Activated T-cell treated with anti-CD3 and anti-CD28 coated beads, Interleukin-2, amount 50 U/mL, for 24 hours (primary cell): ENCODE measurements at regions not wholly inside any gene's neighbourhood (a gene's known extent, or its start where the extent isn't known, plus 50 kb on each side); places are given as distances from the start of the nearest gene placed in this dataset.
A peak's percentile ranks its signal among the peaks of the same experiment; 100 is the strongest.

Experiments
- DNase-seq: peaks from one replicate; pipeline ENCODE4 v3.0.0-alpha.2; 2020
- H3K27ac Mint-ChIP-seq: 2 replicates; pipeline ENCODE4 v1.8.0; 2020; ENCODE audit warnings: mild to moderate bottlenecking, mixed read lengths
- H3K27me3 Mint-ChIP-seq: 2 replicates; pipeline ENCODE4 v1.8.0; 2020; ENCODE audit warnings: mixed read lengths
- H3K36me3 Mint-ChIP-seq: 2 replicates; pipeline ENCODE4 v1.8.0; 2020; ENCODE audit warnings: low read depth, mixed read lengths
- H3K4me1 Mint-ChIP-seq: 2 replicates; pipeline ENCODE4 v1.8.0; 2020; ENCODE audit warnings: low read depth, mixed read lengths
- H3K4me3 Mint-ChIP-seq: 2 replicates; pipeline ENCODE4 v1.8.0; 2020; ENCODE audit warnings: mild to moderate bottlenecking, moderate library complexity, mixed read lengths
- H3K9me3 Mint-ChIP-seq: 2 replicates; pipeline ENCODE4 v1.8.0; 2020; ENCODE audit warnings: mixed read lengths

DNA sequence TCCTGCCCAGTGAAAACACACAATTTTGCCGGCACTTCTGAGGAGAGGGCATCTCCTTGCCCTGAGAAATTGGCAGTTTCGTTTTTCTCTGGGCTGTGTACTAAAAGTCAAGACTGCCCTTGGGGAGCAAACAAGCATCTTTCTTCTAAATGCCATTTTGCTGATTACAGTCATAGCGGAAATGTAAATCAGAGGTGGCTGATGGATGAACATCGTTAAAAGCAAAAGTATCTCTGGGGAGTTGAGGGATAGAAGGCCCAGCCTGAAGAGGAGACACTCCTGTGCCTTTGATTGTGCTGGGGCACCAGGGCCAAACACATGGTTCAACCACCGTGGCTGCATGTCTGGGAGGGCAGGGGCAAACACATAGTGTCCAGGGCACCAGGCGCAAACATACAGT, 49.8 kb downstream of the ABCC12 start:
- H3K27ac Mint-ChIP-seq, result no peak overlapping the region
- H3K4me3 Mint-ChIP-seq, result no peak overlapping the region
- H3K36me3 Mint-ChIP-seq, result no peaks in the 10 kb centered on the region
- H3K27me3 Mint-ChIP-seq, result peaks cover 37% of the 10 kb centered on the region
- DNase-seq, result no peak
- H3K9me3 Mint-ChIP-seq, result no peaks in the 10 kb centered on the region
- H3K4me1 Mint-ChIP-seq, result peaks cover 10% of the 10 kb centered on the region

DNA sequence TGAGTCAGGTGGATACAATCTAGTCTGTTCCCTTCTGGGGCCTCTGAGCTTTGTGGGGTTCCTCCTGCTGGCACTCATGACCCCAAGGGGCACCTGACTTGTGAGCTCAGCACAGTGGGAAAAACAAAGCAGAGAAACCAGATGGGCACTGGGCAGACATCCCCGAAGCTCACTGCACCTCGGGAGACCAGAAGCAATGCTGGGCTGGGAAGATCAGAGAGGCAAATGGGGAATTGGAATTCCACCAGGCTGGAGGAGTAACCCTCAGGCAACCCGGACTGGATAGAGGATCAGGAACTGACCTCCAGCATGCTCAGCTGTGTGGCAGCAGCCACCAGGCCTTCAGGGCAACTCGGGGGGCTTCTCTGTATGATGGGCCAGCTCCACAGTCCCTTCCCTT, 50.3 kb downstream of the ABCC12 start:
- H3K27ac Mint-ChIP-seq, result no peak overlapping the region
- no peaks in the 10 kb centered on the region for H3K9me3 Mint-ChIP-seq
- H3K4me1 Mint-ChIP-seq, result peaks cover 14% of the 10 kb centered on the region
- H3K36me3 Mint-ChIP-seq, result no peaks in the 10 kb centered on the region
- no peak overlapping the region for H3K4me3 Mint-ChIP-seq
- H3K27me3 Mint-ChIP-seq, result peaks cover 38% of the 10 kb centered on the region
- no peak for DNase-seq

DNA sequence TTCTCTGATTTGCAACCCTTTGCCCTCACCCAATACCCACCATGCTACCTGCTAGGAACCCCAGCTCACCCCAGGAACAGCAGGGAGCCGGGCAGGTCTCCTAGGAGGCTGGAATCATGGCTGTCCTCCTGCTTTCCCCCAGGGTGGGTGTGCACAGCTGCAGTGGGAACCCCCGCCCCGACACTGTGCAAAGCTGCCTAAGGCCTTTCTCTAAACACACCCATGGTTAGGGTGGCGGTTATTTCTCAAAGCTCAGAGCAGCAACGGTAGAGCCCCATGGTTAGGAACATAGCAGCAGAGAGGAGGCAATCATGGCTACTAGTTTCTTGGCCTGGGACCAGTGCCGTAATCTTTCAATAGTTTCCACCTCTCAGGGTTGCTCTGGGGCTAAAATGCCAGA, 52.2 kb downstream of the ABCC12 start:
- H3K27ac Mint-ChIP-seq, result no peak overlapping the region
- no peak for DNase-seq
- H3K4me3 Mint-ChIP-seq, result no peak overlapping the region
- H3K4me1 Mint-ChIP-seq, result peaks cover 14% of the 10 kb centered on the region
- H3K9me3 Mint-ChIP-seq, result no peaks in the 10 kb centered on the region
- H3K27me3 Mint-ChIP-seq, result peaks cover 41% of the 10 kb centered on the region
- H3K36me3 Mint-ChIP-seq, result no peaks in the 10 kb centered on the region

DNA sequence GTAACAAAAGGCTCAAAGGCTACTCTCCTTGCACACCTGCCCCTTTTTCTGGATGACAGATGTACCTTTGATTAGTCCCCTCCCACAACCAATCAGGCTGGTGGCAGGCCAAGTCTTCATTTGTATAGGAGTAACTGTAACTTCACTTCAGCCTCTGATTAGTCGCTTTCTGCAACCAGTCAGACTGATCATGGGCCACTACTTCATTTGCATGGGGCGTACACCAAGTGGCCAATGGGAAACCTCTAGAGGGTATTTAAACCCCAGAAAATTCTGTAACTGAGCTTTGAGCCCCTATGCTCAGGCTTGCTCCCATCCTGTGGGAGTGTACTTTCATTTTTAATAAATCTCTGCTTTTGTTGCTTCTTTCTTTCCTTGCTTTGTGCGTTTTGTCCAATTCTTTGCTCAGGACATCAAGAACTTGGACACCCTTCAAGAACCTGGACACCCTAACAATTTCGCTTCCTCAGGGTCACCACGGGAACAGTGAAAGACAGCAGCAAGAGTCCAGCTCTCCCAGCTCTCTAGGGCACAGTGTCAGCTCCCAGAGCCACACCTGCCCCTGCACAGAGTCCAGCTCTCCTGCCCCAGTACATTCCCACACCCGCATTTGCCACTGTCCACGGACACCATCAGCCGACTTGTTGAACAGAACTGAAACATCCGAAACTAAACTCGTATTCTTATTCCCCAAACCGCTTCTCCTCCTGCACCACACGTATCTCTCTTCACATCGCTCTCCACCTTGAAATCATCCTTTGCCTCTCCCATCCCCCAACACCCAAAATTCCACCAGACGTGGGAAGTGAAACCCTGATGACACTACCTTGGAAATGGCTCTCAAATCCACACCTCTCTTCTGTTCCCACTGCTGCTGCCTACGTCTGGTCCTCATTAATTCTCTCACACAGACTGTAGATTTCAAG, 53.4 kb downstream of the ABCC12 start:
- Mint-ChIP-seq H3K9me3 (no peaks in the 10 kb centered on the region), H3K4me1 (peaks cover 14% of the 10 kb centered on the region), H3K27me3 (peaks cover 38% of the 10 kb centered on the region), H3K4me3 (no peak overlapping the region), H3K36me3 (no peaks in the 10 kb centered on the region), H3K27ac (no peak overlapping the region)
- DNase-seq, result no peak

DNA sequence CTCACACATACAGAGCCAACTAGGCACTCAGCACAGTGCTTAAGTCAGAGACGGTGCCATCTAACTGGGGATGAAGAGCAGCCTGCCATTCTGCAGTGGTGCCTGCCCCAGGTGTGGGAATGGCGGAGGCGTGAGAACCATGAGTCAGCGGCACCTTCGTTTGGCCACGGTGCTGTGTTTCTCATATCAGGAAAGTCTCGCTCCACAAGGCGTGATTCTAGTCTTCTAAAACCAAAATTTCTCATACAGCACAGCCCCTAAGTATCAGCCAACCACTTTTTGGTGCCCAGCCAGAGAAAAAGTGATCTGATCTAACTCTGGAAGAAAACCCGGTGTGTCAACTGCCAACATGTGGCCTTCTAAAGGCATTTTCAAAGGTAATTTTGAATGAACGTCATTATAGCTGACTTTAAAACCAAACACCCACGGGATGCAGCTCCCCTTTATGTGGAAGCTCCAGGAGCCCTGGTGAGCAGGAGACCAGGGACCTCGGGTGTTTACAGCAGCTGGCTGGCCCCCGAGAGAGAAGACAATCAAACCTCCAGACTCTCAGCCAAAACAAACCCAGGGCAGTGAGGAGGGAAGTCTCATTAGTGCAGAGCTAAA, 54.6 kb downstream of the ABCC12 start:
- no peaks in the 10 kb centered on the region for H3K36me3 Mint-ChIP-seq
- no peaks in the 10 kb centered on the region for H3K9me3 Mint-ChIP-seq
- H3K4me1 Mint-ChIP-seq, result peaks cover 14% of the 10 kb centered on the region
- no peak overlapping the region for H3K27ac Mint-ChIP-seq
- peak; percentile 42 for DNase-seq
- H3K4me3 Mint-ChIP-seq, result no peak overlapping the region
- peaks cover 36% of the 10 kb centered on the region for H3K27me3 Mint-ChIP-seq

DNA sequence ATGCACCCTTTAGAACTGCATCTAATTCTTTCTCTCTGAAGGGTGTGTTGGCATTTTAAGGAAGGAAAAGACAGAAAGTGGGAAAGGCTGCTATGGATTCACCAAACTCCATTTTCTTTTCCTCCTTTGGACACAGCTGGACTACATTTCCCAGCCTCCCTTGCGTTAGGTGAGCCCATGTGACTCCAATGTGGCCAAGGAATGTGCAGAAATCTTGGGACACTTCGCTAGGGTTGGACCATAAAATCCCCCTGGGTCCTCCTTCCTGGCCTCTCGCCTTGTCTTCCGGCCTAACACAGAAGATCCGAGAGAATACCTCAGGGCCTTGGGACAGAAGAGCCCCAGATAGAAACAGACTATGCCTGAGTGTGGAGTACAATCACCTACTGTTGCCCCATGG, 56.3 kb downstream of the ABCC12 start:
- Mint-ChIP-seq H3K9me3 (no peaks in the 10 kb centered on the region), H3K27ac (no peak overlapping the region), H3K4me3 (no peak overlapping the region), H3K4me1 (peaks cover 14% of the 10 kb centered on the region), H3K27me3 (peaks cover 32% of the 10 kb centered on the region), H3K36me3 (no peaks in the 10 kb centered on the region)
- DNase-seq, result no peak

DNA sequence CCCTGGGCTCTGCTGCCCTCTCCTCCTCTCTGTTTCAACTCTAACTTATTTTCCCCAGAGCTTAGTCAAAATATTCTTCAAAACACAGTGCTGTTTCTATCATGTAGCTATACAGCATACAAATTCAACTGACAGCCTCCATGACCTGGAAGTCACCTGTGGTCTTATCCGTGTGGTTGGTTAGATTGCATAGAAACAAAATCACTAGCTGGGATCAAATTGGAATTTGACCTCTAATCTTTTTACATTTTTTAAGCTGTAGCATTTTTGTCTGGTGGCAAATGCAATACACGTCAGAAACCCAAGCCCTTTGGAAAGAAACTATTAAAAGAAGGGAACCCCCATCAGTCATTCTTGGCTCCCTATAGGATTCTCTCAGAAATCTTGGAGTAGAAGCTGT, 57.3 kb downstream of the ABCC12 start:
- no peaks in the 10 kb centered on the region for H3K36me3 Mint-ChIP-seq
- no peak for DNase-seq
- H3K4me1 Mint-ChIP-seq, result peaks cover 14% of the 10 kb centered on the region
- peaks cover 28% of the 10 kb centered on the region for H3K27me3 Mint-ChIP-seq
- no peaks in the 10 kb centered on the region for H3K9me3 Mint-ChIP-seq
- no peak overlapping the region for H3K4me3 Mint-ChIP-seq
- H3K27ac Mint-ChIP-seq, result no peak overlapping the region

DNA sequence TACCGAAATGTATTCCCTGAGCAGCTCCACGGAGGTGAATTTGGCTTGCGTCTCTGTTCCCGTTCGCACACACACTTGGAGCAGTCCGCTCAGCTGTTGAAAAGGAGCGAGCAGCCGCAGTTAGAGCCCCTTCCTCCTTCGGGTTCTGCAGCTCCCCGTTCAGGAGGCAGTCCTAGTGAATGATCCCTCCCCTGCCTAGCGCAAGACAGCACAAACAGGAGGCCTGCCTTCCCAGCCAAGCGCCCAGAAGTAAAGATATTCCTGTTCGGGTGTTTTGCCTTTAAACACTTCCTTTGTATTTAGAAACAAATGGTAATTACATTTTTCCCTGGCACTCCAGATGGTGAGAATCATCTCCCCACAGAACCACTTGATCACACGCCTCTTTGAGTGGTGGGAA, 64.7 kb downstream of the ABCC12 start:
- Mint-ChIP-seq H3K27ac (no peak overlapping the region), H3K36me3 (no peaks in the 10 kb centered on the region), H3K27me3 (peaks cover 8% of the 10 kb centered on the region), H3K4me3 (no peak overlapping the region), H3K9me3 (no peaks in the 10 kb centered on the region), H3K4me1 (no peaks in the 10 kb centered on the region)
- DNase-seq, result no peak

DNA sequence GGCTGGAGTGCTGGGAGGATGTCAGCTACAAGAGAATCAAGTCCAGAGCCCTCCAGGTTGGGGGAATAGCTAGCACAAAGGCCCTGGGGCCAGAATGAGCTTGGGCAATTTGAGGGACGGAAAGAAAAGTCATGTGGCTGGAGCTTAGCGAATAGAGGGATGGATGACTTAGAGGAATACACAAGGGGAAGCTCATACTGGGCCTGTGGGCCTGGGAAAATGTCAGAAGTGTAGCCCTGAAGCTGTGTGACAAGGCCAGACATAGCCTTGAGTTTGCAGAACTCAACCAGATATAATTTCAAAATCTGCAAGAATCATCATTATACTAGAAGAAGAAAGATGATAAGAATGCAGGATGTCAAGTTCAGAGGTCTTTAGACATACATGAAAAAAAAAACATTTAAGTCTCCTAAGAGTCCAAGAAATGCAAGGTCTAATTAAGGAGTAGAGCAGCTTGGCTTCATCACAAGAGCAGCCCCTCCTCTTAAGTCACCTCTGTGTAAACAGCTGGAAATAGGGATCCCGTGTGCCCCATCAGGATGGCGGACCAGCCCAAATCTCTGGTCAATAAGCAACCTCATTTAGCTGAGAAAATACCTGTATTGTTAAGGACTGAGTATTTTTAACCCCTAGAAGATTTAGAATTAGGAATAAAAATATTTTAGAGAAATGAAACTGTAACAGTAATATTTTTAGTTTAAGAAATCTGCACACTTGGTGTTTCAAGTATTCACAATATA, 66.6 kb downstream of the ABCC12 start:
- H3K27ac Mint-ChIP-seq, result no peak overlapping the region
- no peaks in the 10 kb centered on the region for H3K36me3 Mint-ChIP-seq
- H3K4me3 Mint-ChIP-seq, result no peak overlapping the region
- DNase-seq, result no peak
- no peaks in the 10 kb centered on the region for H3K9me3 Mint-ChIP-seq
- no peaks in the 10 kb centered on the region for H3K4me1 Mint-ChIP-seq
- peaks cover 8% of the 10 kb centered on the region for H3K27me3 Mint-ChIP-seq

DNA sequence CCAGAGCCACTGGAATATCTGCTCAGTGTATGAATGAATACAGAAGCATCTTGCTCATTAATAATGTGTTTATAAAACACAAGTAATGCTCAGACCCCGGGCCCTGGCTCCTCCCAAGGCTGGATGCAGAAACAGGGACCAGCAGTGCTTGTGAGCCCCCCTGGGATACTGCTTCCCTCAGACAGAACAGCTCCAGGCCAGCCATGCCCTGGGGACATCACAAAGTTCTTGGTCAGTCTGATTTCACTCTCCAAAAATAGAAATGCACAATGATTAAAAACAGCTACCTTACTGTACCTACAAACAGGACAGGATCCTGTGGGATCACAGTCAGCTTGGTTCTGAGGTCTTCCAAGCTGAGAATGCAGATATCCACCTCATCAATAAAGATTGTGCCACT, 68.2 kb downstream of the ABCC12 start:
- Mint-ChIP-seq H3K4me3 (no peak overlapping the region), H3K27me3 (peaks cover 7% of the 10 kb centered on the region), H3K9me3 (no peaks in the 10 kb centered on the region), H3K4me1 (no peaks in the 10 kb centered on the region), H3K27ac (no peak overlapping the region), H3K36me3 (no peaks in the 10 kb centered on the region)
- no peak for DNase-seq

DNA sequence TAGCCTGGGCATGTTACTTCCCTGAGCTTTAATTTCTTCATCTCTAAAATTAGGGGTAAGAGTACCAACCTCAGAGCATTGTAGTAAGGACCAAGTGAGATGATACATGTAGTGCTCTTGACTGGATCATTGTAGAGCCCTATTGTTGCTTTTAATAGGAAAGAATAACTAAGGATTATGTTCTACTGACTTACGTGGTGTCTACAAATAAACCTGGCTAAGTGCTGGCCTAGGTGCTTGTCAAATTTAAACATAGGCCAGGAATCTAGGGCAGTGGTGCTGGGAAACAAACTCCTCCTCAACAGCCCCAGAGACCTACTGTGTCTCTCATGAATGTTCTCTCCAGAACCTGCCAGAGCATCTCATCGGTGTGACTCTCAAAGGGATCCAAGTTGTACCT, 69.4 kb downstream of the ABCC12 start:
- no peak for DNase-seq
- Mint-ChIP-seq H3K27me3 (peaks cover 5% of the 10 kb centered on the region), H3K9me3 (no peaks in the 10 kb centered on the region), H3K4me1 (no peaks in the 10 kb centered on the region), H3K36me3 (no peaks in the 10 kb centered on the region), H3K27ac (no peak overlapping the region), H3K4me3 (no peak overlapping the region)

DNA sequence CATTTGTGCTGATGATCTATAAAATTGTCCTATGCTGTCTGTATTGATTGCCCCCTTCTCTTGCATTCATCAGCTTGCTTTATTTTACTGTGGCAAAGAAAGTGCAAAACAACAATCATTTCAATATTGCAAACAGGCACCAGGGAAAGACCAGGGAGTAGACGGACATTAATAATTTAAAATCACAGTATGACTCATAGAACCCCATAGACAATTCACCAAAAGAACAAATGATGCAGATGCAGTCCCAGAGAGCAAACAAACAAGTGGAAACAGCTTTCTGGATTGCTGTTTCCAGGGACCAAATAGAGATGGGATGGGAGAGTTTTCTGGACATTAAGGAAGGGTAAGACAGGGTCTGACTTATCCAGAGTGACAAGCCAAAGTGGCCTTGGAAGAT, 70.1 kb downstream of the ABCC12 start:
- Mint-ChIP-seq H3K27me3 (peaks cover 6% of the 10 kb centered on the region), H3K4me1 (no peaks in the 10 kb centered on the region)
- no peak for DNase-seq

DNA sequence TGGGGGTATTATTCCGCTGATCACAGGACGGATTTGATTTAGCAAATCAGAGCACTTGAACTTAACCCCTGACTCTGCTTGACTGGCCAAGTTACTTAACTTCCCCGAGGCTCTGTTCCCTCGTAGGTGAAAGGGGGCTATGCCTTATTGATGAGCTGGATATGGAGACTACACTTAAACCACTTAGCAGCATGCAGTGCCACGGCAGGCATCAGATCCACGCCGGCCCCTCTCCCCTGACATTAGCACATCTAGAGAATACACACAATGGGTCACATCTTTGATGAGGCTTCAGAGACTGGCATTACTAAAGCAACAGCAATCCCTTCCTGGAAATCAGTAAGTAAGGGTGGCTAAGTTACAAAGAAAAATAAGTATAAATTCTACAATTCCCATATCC, 71.0 kb downstream of the ABCC12 start:
- Mint-ChIP-seq H3K4me3 (no peak overlapping the region), H3K36me3 (no peaks in the 10 kb centered on the region), H3K27me3 (peaks cover 6% of the 10 kb centered on the region), H3K27ac (no peak overlapping the region), H3K4me1 (no peaks in the 10 kb centered on the region), H3K9me3 (no peaks in the 10 kb centered on the region)
- no peak for DNase-seq

More for the DNA sequence above, 70.1 kb downstream of the ABCC12 start:
- no peaks in the 10 kb centered on the region for H3K36me3 Mint-ChIP-seq
- no peaks in the 10 kb centered on the region for H3K9me3 Mint-ChIP-seq
- no peak overlapping the region for H3K4me3 Mint-ChIP-seq
- no peak overlapping the region for H3K27ac Mint-ChIP-seq

DNA sequence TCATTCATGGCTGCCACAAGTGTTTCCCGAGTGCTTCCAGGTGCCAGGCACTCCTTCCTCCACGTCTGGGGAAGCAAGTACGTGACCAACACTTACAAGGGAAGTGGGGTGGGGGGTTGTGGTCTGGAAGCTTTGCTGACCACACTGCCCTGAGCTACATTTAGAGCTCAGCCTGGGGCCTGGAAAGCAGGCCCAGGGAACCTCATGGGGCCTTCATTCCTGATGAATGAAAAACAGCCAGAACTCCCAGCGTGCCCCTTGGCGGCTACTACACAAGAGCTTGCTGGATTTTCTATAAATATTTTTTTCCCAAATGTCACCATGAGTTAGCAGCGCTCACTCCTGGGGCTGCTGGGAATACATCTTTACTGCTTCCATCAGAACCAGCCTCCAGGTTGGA, 73.3 kb downstream of the ABCC12 start:
- peaks cover 6% of the 10 kb centered on the region for H3K27me3 Mint-ChIP-seq
- H3K4me3 Mint-ChIP-seq, result no peak overlapping the region
- H3K36me3 Mint-ChIP-seq, result no peaks in the 10 kb centered on the region
- DNase-seq, result no peak
- H3K4me1 Mint-ChIP-seq, result no peaks in the 10 kb centered on the region
- H3K9me3 Mint-ChIP-seq, result no peaks in the 10 kb centered on the region
- H3K27ac Mint-ChIP-seq, result no peak overlapping the region

DNA sequence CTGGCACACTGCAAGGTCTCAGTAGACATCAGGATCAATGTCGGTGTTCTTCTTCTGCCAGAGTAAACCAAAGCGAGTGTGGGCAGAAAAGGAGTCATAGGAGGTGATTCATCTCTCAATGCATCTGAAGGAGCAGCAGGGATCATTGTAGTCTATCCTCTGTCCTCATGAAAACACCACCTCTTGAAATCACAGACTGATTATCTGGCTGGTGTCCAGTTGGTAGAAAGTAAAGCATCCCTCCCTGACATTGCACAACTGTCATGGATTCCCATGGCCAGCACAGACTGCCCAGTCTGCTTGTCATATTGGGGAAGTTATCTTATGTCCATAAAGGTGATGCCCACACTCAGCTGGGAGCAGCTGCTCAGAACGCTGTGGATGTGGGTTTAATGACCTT, 74.1 kb downstream of the ABCC12 start:
- Mint-ChIP-seq H3K36me3 (no peaks in the 10 kb centered on the region), H3K4me3 (no peak overlapping the region), H3K27ac (no peak overlapping the region), H3K4me1 (no peaks in the 10 kb centered on the region), H3K27me3 (peaks cover 6% of the 10 kb centered on the region), H3K9me3 (no peaks in the 10 kb centered on the region)
- no peak for DNase-seq
